Transverse colon (tissue), 3 donors: ENCODE measurements at regions not wholly inside any gene's neighbourhood (a gene's known extent, or its start where the extent isn't known, plus 50 kb on each side); places are given as distances from the start of the nearest gene placed in this dataset.

Source experiments
- EP300 ChIP-seq: sonication (generic); formaldehyde crosslinking; IDR thresholded peaks from one replicate; pipeline ENCODE4 v1.6.1; 2017; ENCODE audit warnings: antibody characterized with exemption, low read depth
- TF ChIP-seq, protein P1 (sequence below), 5 experiments: fragments of 200-600 bp in 3 of 5; fragments of 450-650 bp in 2 of 5; sonication (generic) in 3 of 5; IDR thresholded peaks; 1 replicate in 2 of 5; 2 replicates in 3 of 5; pipeline ENCODE4 v1.5.1; 2016 to 2017; ENCODE audit warnings: antibody characterized with exemption in 5 of 5, inconsistent platforms in 3 of 5, mild to moderate bottlenecking in 2 of 5, moderate library complexity in 1 of 5

DNA sequence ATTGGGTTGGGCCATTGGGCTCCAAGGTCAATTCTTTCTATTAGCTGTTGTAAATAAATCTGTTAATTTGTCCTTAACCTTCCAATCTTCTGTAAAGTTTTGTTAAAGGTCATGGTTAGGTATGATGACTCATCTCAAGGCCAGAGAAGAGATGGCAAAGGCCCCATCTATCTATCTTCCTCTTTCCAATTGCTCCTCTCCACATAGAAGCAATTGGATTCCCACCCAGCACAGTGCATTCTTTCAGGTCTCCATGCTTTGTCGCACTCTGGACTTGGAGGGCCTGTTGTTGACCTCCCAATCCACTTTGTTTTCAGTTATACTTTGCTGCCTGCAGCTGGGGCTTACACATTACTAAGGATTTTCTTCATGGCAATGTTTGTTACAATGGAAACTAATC, 118.5 kb downstream of the MFAP3L start:
- TF ChIP-seq, protein P1, sequence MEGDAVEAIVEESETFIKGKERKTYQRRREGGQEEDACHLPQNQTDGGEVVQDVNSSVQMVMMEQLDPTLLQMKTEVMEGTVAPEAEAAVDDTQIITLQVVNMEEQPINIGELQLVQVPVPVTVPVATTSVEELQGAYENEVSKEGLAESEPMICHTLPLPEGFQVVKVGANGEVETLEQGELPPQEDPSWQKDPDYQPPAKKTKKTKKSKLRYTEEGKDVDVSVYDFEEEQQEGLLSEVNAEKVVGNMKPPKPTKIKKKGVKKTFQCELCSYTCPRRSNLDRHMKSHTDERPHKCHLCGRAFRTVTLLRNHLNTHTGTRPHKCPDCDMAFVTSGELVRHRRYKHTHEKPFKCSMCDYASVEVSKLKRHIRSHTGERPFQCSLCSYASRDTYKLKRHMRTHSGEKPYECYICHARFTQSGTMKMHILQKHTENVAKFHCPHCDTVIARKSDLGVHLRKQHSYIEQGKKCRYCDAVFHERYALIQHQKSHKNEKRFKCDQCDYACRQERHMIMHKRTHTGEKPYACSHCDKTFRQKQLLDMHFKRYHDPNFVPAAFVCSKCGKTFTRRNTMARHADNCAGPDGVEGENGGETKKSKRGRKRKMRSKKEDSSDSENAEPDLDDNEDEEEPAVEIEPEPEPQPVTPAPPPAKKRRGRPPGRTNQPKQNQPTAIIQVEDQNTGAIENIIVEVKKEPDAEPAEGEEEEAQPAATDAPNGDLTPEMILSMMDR (IDR thresholded peaks at IDR 0.05) = no peak
- no peak for TF ChIP-seq EP300
